Bronchial epithelial cell (primary cell): ENCODE measurements at regions not wholly inside any gene's neighbourhood (a gene's known extent, or its start where the extent isn't known, plus 50 kb on each side); places are given as distances from the start of the nearest gene placed in this dataset.
"Not testable (repeated sequence)": the region's sequence is repeated elsewhere in the genome, so short reads cannot be mapped to it uniquely, and the experiment has no call there.

Source experiments
- DNase-seq: peaks from one replicate; pipeline ENCODE4 v3.0.0-alpha.2; 2010; ENCODE audit warnings: low read depth
- FAIRE-seq: peaks from 2 replicates; lab custom pipeline; 2011; peaks lifted over from hg19 to GRCh38; lab: Jason Lieb, UNC
- H3K27me3 ChIP-seq: 2 replicates; pipeline ENCODE4 v1.5.1; 2011; ENCODE audit warnings: low read length; ENCODE audit not compliant: control insufficient read depth, insufficient read depth
- H3K36me3 ChIP-seq: 2 replicates; pipeline ENCODE4 v1.5.1; 2011; ENCODE audit warnings: low read length; ENCODE audit not compliant: control insufficient read depth, insufficient read depth
- H3K4me3 ChIP-seq: 2 replicates; pipeline ENCODE4 v1.5.1; 2011; ENCODE audit warnings: mild to moderate bottlenecking, low read depth, low read length, control low read depth
- TF ChIP-seq, protein P1 (sequence below): IDR thresholded peaks from 2 replicates; pipeline ENCODE4 v1.5.1; 2011; ENCODE audit warnings: mild to moderate bottlenecking, moderate library complexity, low read length, control low read depth, inconsistent platforms; ENCODE audit not compliant: insufficient read depth, severe bottlenecking

GRCh38 chr4:126512979-126513378 lies 1119.8 kb upstream of the INTU start:
- Histone ChIP-seq H3K27me3 (no peaks in the 10 kb centered on the region), H3K36me3 (no peaks in the 10 kb centered on the region), H3K4me3 (no peak overlapping the region)
- TF ChIP-seq, protein P1, sequence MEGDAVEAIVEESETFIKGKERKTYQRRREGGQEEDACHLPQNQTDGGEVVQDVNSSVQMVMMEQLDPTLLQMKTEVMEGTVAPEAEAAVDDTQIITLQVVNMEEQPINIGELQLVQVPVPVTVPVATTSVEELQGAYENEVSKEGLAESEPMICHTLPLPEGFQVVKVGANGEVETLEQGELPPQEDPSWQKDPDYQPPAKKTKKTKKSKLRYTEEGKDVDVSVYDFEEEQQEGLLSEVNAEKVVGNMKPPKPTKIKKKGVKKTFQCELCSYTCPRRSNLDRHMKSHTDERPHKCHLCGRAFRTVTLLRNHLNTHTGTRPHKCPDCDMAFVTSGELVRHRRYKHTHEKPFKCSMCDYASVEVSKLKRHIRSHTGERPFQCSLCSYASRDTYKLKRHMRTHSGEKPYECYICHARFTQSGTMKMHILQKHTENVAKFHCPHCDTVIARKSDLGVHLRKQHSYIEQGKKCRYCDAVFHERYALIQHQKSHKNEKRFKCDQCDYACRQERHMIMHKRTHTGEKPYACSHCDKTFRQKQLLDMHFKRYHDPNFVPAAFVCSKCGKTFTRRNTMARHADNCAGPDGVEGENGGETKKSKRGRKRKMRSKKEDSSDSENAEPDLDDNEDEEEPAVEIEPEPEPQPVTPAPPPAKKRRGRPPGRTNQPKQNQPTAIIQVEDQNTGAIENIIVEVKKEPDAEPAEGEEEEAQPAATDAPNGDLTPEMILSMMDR, result no peak
- DNase-seq, result no peak
- no peak for FAIRE-seq

DNA sequence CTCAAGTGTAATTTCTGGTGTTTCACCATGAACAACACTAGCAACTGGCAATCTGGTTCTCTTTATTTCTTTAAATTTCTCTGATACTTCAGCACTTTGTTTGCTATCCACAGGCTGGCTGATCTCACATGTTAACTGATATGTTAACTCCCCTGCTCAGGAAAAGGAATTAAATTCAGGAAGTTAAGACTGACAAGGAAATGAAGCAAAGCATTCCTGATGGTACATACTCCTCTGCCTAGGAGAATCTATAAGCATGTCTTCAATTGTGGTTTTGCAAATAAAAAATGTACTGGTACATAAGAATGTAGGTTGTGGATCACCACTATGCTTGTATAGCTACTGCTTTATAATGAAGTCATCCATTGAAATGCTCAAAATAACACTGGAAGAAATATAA lies 1119.2 kb upstream of the INTU start:
- no peak overlapping the region for H3K4me3 ChIP-seq
- DNase-seq (no peak), FAIRE-seq (no peak)
- TF ChIP-seq, protein P1, result no peak
- H3K27me3 ChIP-seq, result no peaks in the 10 kb centered on the region
- no peaks in the 10 kb centered on the region for H3K36me3 ChIP-seq

- Histone ChIP-seq H3K27me3 (no peaks in the 10 kb centered on the region), H3K36me3 (no peaks in the 10 kb centered on the region), H3K4me3 (no peak overlapping the region)
- FAIRE-seq (no peak), DNase-seq (no peak)
- TF ChIP-seq, protein P1, result no peak
These were observed 1112.0 kb upstream of the INTU start for GRCh38 chr4:126520731-126521130.

- not testable (repeated sequence) for FAIRE-seq, H3K27me3 ChIP-seq, DNase-seq, H3K36me3 ChIP-seq, H3K4me3 ChIP-seq
These were observed 1107.4 kb upstream of the INTU start for GRCh38 chr4:126525400-126525799.

DNA sequence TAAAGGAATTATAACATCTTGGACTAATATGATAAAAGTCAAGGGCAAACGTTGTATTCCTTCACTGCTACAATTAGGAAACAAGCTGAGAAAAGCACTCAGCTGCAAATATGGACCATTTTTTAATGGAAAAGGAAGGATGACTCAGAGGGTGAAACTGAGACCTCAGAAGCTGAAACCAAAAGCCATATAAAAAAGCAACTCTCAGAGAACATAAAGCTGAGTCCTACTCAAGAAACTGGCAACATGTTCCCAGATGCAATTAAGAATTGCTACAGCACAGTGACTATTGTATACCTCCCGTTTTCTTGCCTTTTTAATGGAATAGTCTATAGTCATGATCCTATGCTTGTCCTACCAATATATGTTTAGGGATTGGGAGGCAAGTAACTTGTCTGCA lies 1106.4 kb upstream of the INTU start:
- Histone ChIP-seq H3K4me3 (no peak overlapping the region), H3K36me3 (no peaks in the 10 kb centered on the region), H3K27me3 (no peaks in the 10 kb centered on the region)
- DNase-seq, result peak; percentile 10
- no peak for FAIRE-seq
- TF ChIP-seq, protein P1, result no peak

GRCh38 chr4:126529997-126530396 lies 1102.8 kb upstream of the INTU start:
- Histone ChIP-seq H3K4me3 (no peak overlapping the region), H3K36me3 (no peaks in the 10 kb centered on the region), H3K27me3 (no peaks in the 10 kb centered on the region)
- FAIRE-seq (no peak), DNase-seq (no peak)
- TF ChIP-seq, protein P1, result no peak
